GM19035 (cell line): ENCODE measurements at regions not wholly inside any gene's neighbourhood (a gene's known extent, or its start where the extent isn't known, plus 50 kb on each side); places are given as distances from the start of the nearest gene placed in this dataset.
"Not testable (repeated sequence)": the region's sequence is repeated elsewhere in the genome, so short reads cannot be mapped to it uniquely, and the experiment has no call there.

ENCODE experiments used
- ATAC-seq: cut with Tn5 transposase; IDR thresholded peaks from one replicate; pipeline ENCODE4 v1.9.1; 2021; ENCODE audit not compliant: unreplicated experiment

GRCh38 chr7:90061077-90061476 lies 93.2 kb upstream of the STEAP1 start:
- no peak for ATAC-seq

- ATAC-seq: no peak
These were observed 89.9 kb upstream of the STEAP1 start for GRCh38 chr7:90064370-90064769.

- no peak for ATAC-seq
These were observed 87.1 kb upstream of the STEAP1 start for GRCh38 chr7:90067171-90067570.

- ATAC-seq: not testable (repeated sequence)
These were observed 84.0 kb upstream of the STEAP1 start for GRCh38 chr7:90070238-90070637.

- ATAC-seq: no peak
These were observed 75.3 kb upstream of the STEAP1 start for GRCh38 chr7:90078921-90079320.

- ATAC-seq: no peak
These were observed 72.6 kb upstream of the STEAP1 start for GRCh38 chr7:90081621-90082020.

GRCh38 chr7:90092506-90092905 lies 61.8 kb upstream of the STEAP1 start:
- ATAC-seq: no peak

- ATAC-seq: no peak
These were observed 60.2 kb upstream of the STEAP1 start for GRCh38 chr7:90094030-90094429.
